ENCODE measurements at regions not wholly inside any gene's neighbourhood (a gene's known extent, or its start where the extent isn't known, plus 50 kb on each side); places are given as distances from the start of the nearest gene placed in this dataset.

GRCh38 chr21:19850157-19850556 is 1148.1 kb upstream of the NCAM2 start:
- in situ Hi-C loops (cut with HindIII; ENCODE audit: low pct_ligation_motif_present, low sequenced_read_pairs) = no loop called here
- TF ChIP-seq, protein P1, sequence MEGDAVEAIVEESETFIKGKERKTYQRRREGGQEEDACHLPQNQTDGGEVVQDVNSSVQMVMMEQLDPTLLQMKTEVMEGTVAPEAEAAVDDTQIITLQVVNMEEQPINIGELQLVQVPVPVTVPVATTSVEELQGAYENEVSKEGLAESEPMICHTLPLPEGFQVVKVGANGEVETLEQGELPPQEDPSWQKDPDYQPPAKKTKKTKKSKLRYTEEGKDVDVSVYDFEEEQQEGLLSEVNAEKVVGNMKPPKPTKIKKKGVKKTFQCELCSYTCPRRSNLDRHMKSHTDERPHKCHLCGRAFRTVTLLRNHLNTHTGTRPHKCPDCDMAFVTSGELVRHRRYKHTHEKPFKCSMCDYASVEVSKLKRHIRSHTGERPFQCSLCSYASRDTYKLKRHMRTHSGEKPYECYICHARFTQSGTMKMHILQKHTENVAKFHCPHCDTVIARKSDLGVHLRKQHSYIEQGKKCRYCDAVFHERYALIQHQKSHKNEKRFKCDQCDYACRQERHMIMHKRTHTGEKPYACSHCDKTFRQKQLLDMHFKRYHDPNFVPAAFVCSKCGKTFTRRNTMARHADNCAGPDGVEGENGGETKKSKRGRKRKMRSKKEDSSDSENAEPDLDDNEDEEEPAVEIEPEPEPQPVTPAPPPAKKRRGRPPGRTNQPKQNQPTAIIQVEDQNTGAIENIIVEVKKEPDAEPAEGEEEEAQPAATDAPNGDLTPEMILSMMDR (IDR thresholded peaks at IDR 0.05; ENCODE audit: low read depth, low read length, missing control alignments) = no peak
- Histone ChIP-seq H3K36me3 (replicated peaks) (no peaks in the 10 kb centered on the region), H3K4me3 (ENCODE audit: low read depth, low read length) (no peak overlapping the region), H3K27ac (no peak overlapping the region), H3K27me3 (replicated peaks) (no peaks in the 10 kb centered on the region)
- DNase-seq = no peak

DNA sequence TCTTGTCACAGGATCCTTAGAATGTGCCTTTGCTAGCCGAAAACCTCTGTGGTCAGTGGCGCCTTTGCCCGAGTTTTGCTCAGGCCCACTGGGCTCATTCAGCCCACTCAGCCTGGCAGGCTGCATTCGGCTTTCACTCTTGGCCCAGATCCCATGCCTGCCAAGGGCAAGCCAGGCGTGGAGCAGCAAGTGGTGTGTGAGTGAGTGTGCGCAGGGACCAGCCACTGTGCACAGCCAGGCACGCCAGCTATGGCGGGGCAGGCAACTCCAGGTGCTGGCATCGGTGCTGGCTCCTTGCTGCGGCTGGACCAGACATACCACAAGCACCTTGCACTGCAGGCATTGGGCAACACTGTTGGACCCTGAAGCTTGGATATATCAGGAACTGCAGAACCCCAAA is 1145.1 kb upstream of the NCAM2 start:
- H3K4me3 ChIP-seq (ENCODE audit: low read depth, low read length) = no peak overlapping the region
- DNase-seq = no peak
- TF ChIP-seq, protein P1 (IDR thresholded peaks at IDR 0.05; ENCODE audit: low read depth, low read length, missing control alignments) = no peak
- H3K27me3 ChIP-seq (replicated peaks) = no peaks in the 10 kb centered on the region
- H3K36me3 ChIP-seq (replicated peaks) = no peaks in the 10 kb centered on the region
- in situ Hi-C loops (cut with HindIII; ENCODE audit: low pct_ligation_motif_present, low sequenced_read_pairs) = no loop called here
- no peak overlapping the region for H3K27ac ChIP-seq

- Histone ChIP-seq H3K27ac (no peak overlapping the region), H3K4me3 (ENCODE audit: low read depth, low read length) (no peak overlapping the region), H3K27me3 (replicated peaks) (no peaks in the 10 kb centered on the region), H3K36me3 (replicated peaks) (no peaks in the 10 kb centered on the region)
- in situ Hi-C loops (cut with HindIII; ENCODE audit: low pct_ligation_motif_present, low sequenced_read_pairs) = no loop called here
- TF ChIP-seq, protein P1 (IDR thresholded peaks at IDR 0.05; ENCODE audit: low read depth, low read length, missing control alignments) = no peak
- DNase-seq = no peak
Measured at GRCh38 chr21:19853709-19854575, 1144.3 kb upstream of the NCAM2 start.

DNA sequence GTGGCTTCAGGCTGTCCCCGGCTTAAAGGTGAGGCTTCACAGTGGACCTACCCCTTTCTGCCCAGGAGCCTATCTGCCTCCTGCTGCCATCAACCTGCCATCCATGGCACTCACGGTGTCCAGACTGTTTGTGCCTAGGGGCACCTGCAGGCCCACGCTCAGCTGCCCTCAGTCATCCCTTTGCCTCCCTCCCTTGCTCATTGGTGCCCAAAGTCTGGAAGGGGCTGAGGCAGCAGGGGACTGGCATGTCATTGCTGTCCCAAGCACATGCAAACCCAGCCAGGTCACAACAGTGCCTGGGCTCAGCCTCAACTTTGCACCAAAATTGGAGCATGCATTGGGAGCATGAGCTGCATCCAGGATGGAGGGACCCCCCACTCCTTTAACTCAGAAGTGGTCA is 1142.7 kb upstream of the NCAM2 start:
- in situ Hi-C loops (cut with HindIII; ENCODE audit: low pct_ligation_motif_present, low sequenced_read_pairs) = no loop called here
- H3K36me3 ChIP-seq (replicated peaks) = no peaks in the 10 kb centered on the region
- H3K27ac ChIP-seq = no peak overlapping the region
- TF ChIP-seq, protein P1 (IDR thresholded peaks at IDR 0.05; ENCODE audit: low read depth, low read length, missing control alignments) = no peak
- H3K27me3 ChIP-seq (replicated peaks) = no peaks in the 10 kb centered on the region
- DNase-seq = no peak
- no peak overlapping the region for H3K4me3 ChIP-seq (ENCODE audit: low read depth, low read length)

- DNase-seq = no peak
- Histone ChIP-seq H3K27me3 (replicated peaks) (no peaks in the 10 kb centered on the region), H3K4me3 (ENCODE audit: low read depth, low read length) (no peak overlapping the region), H3K27ac (no peak overlapping the region), H3K36me3 (replicated peaks) (no peaks in the 10 kb centered on the region)
- TF ChIP-seq, protein P1 (IDR thresholded peaks at IDR 0.05; ENCODE audit: low read depth, low read length, missing control alignments) = no peak
- in situ Hi-C loops (cut with HindIII; ENCODE audit: low pct_ligation_motif_present, low sequenced_read_pairs) = no loop called here
Measured at GRCh38 chr21:19864476-19864875, 1133.7 kb upstream of the NCAM2 start.

- in situ Hi-C loops (cut with HindIII; ENCODE audit: low pct_ligation_motif_present, low sequenced_read_pairs) = no loop called here
- TF ChIP-seq, protein P1 (IDR thresholded peaks at IDR 0.05; ENCODE audit: low read depth, low read length, missing control alignments) = no peak
Measured at GRCh38 chr21:19870682-19871081, 1127.5 kb upstream of the NCAM2 start.

More at GRCh38 chr21:19870682-19871081, 1127.5 kb upstream of the NCAM2 start:
- DNase-seq = no peak
- H3K36me3 ChIP-seq (replicated peaks) = no peaks in the 10 kb centered on the region
- H3K27me3 ChIP-seq (replicated peaks) = no peaks in the 10 kb centered on the region
- H3K27ac ChIP-seq = no peak overlapping the region
- H3K4me3 ChIP-seq (ENCODE audit: low read depth, low read length) = no peak overlapping the region
